GM12878 (cell line): ENCODE measurements at regions not wholly inside any gene's neighbourhood (a gene's known extent, or its start where the extent isn't known, plus 50 kb on each side); places are given as distances from the start of the nearest gene placed in this dataset.
"Not testable (repeated sequence)": the region's sequence is repeated elsewhere in the genome, so short reads cannot be mapped to it uniquely, and the experiment has no call there.

Source experiments
- ATAC-seq: fragments of 200-7000 bp; cut with Tn5 transposase; 3 replicates; pipeline ENCODE4 v1.9.1; 2020; ENCODE audit warnings: mild to moderate bottlenecking, moderate library complexity
- BruUV-seq: library from RNA; stranded (reverse); fragments of 400-500 nt; replicated peaks from 2 replicates; lab custom pipeline; 2021; lab: Mats Ljungman, UMichigan
- CTCF ChIA-PET: fragments of 300-600 bp; sonication (Branson Sonifier 250); formaldehyde crosslinking; extraction: SDS; loops from one replicate; lab custom pipeline; 2021; ENCODE audit warnings: inconsistent platforms; lab: Yijun Ruan, JAX
- POLR2A ChIA-PET: fragments of 350-600 bp; formaldehyde crosslinking; extraction: SDS; loops from one replicate; lab custom pipeline; 2021; ENCODE audit warnings: inconsistent platforms; lab: Charles Lee
- RAD21 ChIA-PET: fragments of 300-600 bp; sonication (Branson Sonifier 250); formaldehyde crosslinking; loops from one replicate; lab custom pipeline; 2023; ENCODE audit warnings: antibody characterized with exemption; ENCODE audit not compliant: unreplicated experiment; lab: Charles Lee
- SMC1A ChIA-PET: fragments of 300-600 bp; sonication (Branson Sonifier 250); formaldehyde crosslinking; loops from one replicate; lab custom pipeline; 2023; ENCODE audit not compliant: unreplicated experiment, uncharacterized antibody; lab: Charles Lee
- DNase-seq: peaks from one replicate; pipeline ENCODE4 v3.0.0-alpha.2; 2011; ENCODE audit warnings: low read depth, low spot score
- FAIRE-seq: peaks from 3 replicates; lab custom pipeline; 2011; peaks lifted over from hg19 to GRCh38; lab: Jason Lieb, UNC
- H2AFZ ChIP-seq: 2 replicates; pipeline ENCODE4 v1.6.0; 2011; ENCODE audit warnings: low read depth, low read length, control low read depth; ENCODE audit not compliant: control insufficient read depth
- H3K27ac ChIP-seq: 2 replicates; pipeline ENCODE4 v1.5.1; 2011; ENCODE audit warnings: control low read depth; ENCODE audit not compliant: control insufficient read depth, insufficient read depth
- H3K27me3 ChIP-seq, 2 experiments: replicated peaks in 1 of 2; 2 replicates each; pipeline versions ENCODE4 v1.6.0 to v1.6.1; 2011; ENCODE audit warnings: low read length in 1 of 2; ENCODE audit not compliant: control insufficient read depth in 2 of 2, insufficient read depth in 2 of 2
- H3K36me3 ChIP-seq, 2 experiments: 2 replicates each; pipeline ENCODE4 v1.5.1; 2011; ENCODE audit warnings: low read length in 1 of 2; ENCODE audit not compliant: control insufficient read depth in 2 of 2, insufficient read depth in 2 of 2
- H3K4me1 ChIP-seq: 2 replicates; pipeline ENCODE4 v1.6.1; 2011; ENCODE audit warnings: mild to moderate bottlenecking, low read length, moderate library complexity, mixed read lengths; ENCODE audit not compliant: control insufficient read depth, insufficient read depth
- H3K4me2 ChIP-seq: 2 replicates; pipeline ENCODE4 v1.6.0; 2011; ENCODE audit warnings: control low read depth; ENCODE audit not compliant: control insufficient read depth, insufficient read depth
- H3K4me3 ChIP-seq: fragments of 200-600 bp; sonication (generic); 2 replicates; pipeline ENCODE4 v1.5.1; 2016
- H3K79me2 ChIP-seq: 2 replicates; pipeline ENCODE4 v1.6.0; 2011; ENCODE audit warnings: low read length; ENCODE audit not compliant: control insufficient read depth, insufficient read depth
- H3K9ac ChIP-seq: 2 replicates; pipeline ENCODE4 v1.8.0; 2011; ENCODE audit warnings: low read length, control low read depth, mixed read lengths; ENCODE audit not compliant: control insufficient read depth, insufficient read depth
- H3K9me3 ChIP-seq: replicated peaks from 3 replicates; pipeline ENCODE4 v1.5.1; 2011; ENCODE audit warnings: mild to moderate bottlenecking, low read length; ENCODE audit not compliant: control insufficient read depth, insufficient read depth
- H4K20me1 ChIP-seq: 2 replicates; pipeline ENCODE4 v1.6.0; 2011; ENCODE audit not compliant: control insufficient read depth, insufficient read depth
- IRF4 ChIP-seq: IDR thresholded peaks from 2 replicates; pipeline ENCODE4 v1.6.1; 2011; ENCODE audit warnings: low read depth, low read length
- KDM1A ChIP-seq: fragments of 200-600 bp; sonication (generic); IDR thresholded peaks from 2 replicates; pipeline ENCODE4 v1.6.1; 2016; ENCODE audit warnings: borderline replicate concordance
- MLLT1 ChIP-seq: fragments of 450-650 bp; IDR thresholded peaks from 2 replicates; pipeline ENCODE4 v1.6.1; 2016; ENCODE audit warnings: mild to moderate bottlenecking
- NFIC ChIP-seq: IDR thresholded peaks from 2 replicates; pipeline ENCODE4 v1.6.1; 2012; ENCODE audit warnings: low read depth, mild to moderate bottlenecking, inconsistent platforms, low read length, moderate library complexity
- NR2C1 ChIP-seq: fragments of 450-650 bp; IDR thresholded peaks from 2 replicates; pipeline ENCODE4 v1.6.1; 2017; ENCODE audit warnings: antibody characterized with exemption, mild to moderate bottlenecking, moderate library complexity
- PAX8 ChIP-seq: fragments of 450-650 bp; IDR thresholded peaks from 2 replicates; pipeline ENCODE4 v1.6.1; 2017; ENCODE audit warnings: mild to moderate bottlenecking, moderate library complexity
- TBL1XR1 ChIP-seq: IDR thresholded peaks from 2 replicates; pipeline ENCODE4 v1.6.1; 2012; ENCODE audit warnings: low read depth, low read length, improper control_type of control experiment
- WGBS: methylation state at CpG from one replicate; pipeline ENCODE4 v1.1.6; 2016; ENCODE audit warnings: low lambda C conversion rate; ENCODE audit not compliant: insufficient replicate concordance, insufficient coverage; ENCODE audit errors: missing lambda C conversion rate; 5-methylcytosine and 5-hydroxymethylcytosine counted together
- in situ Hi-C: fragments of 300-500 bp; cut with MboI; formaldehyde crosslinking; loops from 9 replicates; pipeline ENCODE4 v1.14.3; 2018; ENCODE audit warnings: mixed read lengths
- intact Hi-C: fragments of 100-400 bp; cut with micrococcal nuclease; formaldehyde crosslinking; loops from one replicate; pipeline ENCODE4 v1.14.2; 2022; ENCODE audit not compliant: unreplicated experiment
- TF ChIP-seq, protein P1 (sequence below): fragments of 450-650 bp; IDR thresholded peaks from 2 replicates; pipeline ENCODE4 v1.6.1; 2017; ENCODE audit warnings: antibody characterized with exemption, mild to moderate bottlenecking, moderate library complexity

DNA sequence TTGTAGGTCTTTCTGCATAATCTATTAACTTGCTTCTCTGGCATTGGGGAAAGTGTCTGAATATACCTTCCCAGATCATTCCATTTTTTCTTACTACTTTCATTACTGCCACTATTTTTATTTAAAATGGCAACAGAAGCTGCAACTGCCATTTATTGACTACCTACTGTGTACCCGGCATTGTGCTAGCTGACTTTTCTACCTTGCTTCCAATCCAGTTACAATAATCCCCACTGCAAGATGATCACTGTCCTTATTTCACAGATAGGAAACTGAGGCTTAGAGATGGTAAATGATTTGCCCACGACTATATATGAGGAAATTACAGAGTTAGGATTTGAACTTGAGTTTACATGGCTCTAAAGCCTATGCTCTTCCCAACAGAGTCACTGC lies 129.0 kb downstream of the MAP3K7 start:
- RAD21 ChIA-PET: no interaction called here
- in situ Hi-C loops: no loop called here
- Histone ChIP-seq H3K36me3 (no peaks in the 10 kb centered on the region), H3K27me3 (peaks cover 1 to 7% of the 10 kb centered on the region in 2 experiments; a peak in 3 of 4 replicates), H2AFZ (no peak overlapping the region), H3K4me1 (no peaks in the 10 kb centered on the region), H3K4me3 (no peak overlapping the region), H3K9me3 (peaks cover 3% of the 10 kb centered on the region; the same call in 2 of the 3 replicates), H4K20me1 (no peaks in the 10 kb centered on the region), H3K4me2 (no peak overlapping the region), H3K27ac (no peak overlapping the region), H3K9ac (no peak overlapping the region), H3K79me2 (no peaks in the 10 kb centered on the region)
- TF ChIP-seq NR2C1 (no peak), IRF4 (no peak), KDM1A (no peak), NFIC (no peak), MLLT1 (no peak), PAX8 (no peak), TBL1XR1 (no peak)
- TF ChIP-seq, protein P1, sequence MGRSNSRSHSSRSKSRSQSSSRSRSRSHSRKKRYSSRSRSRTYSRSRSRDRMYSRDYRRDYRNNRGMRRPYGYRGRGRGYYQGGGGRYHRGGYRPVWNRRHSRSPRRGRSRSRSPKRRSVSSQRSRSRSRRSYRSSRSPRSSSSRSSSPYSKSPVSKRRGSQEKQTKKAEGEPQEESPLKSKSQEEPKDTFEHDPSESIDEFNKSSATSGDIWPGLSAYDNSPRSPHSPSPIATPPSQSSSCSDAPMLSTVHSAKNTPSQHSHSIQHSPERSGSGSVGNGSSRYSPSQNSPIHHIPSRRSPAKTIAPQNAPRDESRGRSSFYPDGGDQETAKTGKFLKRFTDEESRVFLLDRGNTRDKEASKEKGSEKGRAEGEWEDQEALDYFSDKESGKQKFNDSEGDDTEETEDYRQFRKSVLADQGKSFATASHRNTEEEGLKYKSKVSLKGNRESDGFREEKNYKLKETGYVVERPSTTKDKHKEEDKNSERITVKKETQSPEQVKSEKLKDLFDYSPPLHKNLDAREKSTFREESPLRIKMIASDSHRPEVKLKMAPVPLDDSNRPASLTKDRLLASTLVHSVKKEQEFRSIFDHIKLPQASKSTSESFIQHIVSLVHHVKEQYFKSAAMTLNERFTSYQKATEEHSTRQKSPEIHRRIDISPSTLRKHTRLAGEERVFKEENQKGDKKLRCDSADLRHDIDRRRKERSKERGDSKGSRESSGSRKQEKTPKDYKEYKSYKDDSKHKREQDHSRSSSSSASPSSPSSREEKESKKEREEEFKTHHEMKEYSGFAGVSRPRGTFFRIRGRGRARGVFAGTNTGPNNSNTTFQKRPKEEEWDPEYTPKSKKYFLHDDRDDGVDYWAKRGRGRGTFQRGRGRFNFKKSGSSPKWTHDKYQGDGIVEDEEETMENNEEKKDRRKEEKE: no peak
- SMC1A ChIA-PET: interaction anchor here (1.9 kb wide), 1 partner anchor 16 kb away, joined by 10 read pairs; no protein-coding TSS in a partner anchor
- POLR2A ChIA-PET: no interaction called here
- CTCF ChIA-PET: no interaction called here
- FAIRE-seq (no peak), ATAC-seq (no peak), DNase-seq (no peak)
- intact Hi-C loops: no loop called here
- WGBS: 38% methylated on average over 2 of the region's 2 CpGs
- BruUV-seq: no TSS peak

GRCh38 chr6:90456997-90457866 lies 129.6 kb downstream of the MAP3K7 start:
- POLR2A ChIA-PET: interaction anchor here (1.2 kb wide), 1 partner anchor 16 kb away, joined by 3 read pairs; no protein-coding TSS in a partner anchor
- H3K9ac ChIP-seq, FAIRE-seq, H3K4me2 ChIP-seq, ATAC-seq, H3K27ac ChIP-seq, H3K36me3 ChIP-seq, H2AFZ ChIP-seq, BruUV-seq, H3K4me1 ChIP-seq, H3K4me3 ChIP-seq, in situ Hi-C loops, RAD21 ChIA-PET, H3K9me3 ChIP-seq, H3K27me3 ChIP-seq, intact Hi-C loops, H4K20me1 ChIP-seq, H3K79me2 ChIP-seq, DNase-seq: not testable (repeated sequence)
- CTCF ChIA-PET: interaction anchor here (0.7 to 1.7 kb wide), 3 partner anchors 13 to 517 kb away, joined by 4 to 5 read pairs (median 4); no protein-coding TSS in a partner anchor
- 70% methylated on average over 17 of the region's 19 CpGs for WGBS
- SMC1A ChIA-PET: interaction anchor here (1.0 to 1.9 kb wide), 2 partner anchors 13 to 17 kb away, joined by 4 to 10 read pairs; no protein-coding TSS in a partner anchor
